RWPE2 (cell line): ENCODE measurements at regions not wholly inside any gene's neighbourhood (a gene's known extent, or its start where the extent isn't known, plus 50 kb on each side); places are given as distances from the start of the nearest gene placed in this dataset.

ENCODE experiments used
- ATAC-seq: fragments of 200-7000 bp; cut with Tn5 transposase; 3 replicates; pipeline ENCODE4 v1.9.1; 2021; ENCODE audit warnings: low read depth
- DNase-seq: peaks from one replicate; pipeline ENCODE4 v3.0.0-alpha.2; 2020; ENCODE audit warnings: low spot score
- H3K27ac ChIP-seq: fragments of 450-650 bp; 2 replicates; pipeline ENCODE4 v1.5.1; 2017; ENCODE audit warnings: mild to moderate bottlenecking; ENCODE audit not compliant: poor library complexity, severe bottlenecking
- H3K27me3 ChIP-seq: fragments of 250-450 bp; sonication (Bioruptor Pico); 2 replicates; pipeline ENCODE4 v1.5.1; 2021; ENCODE audit warnings: mild to moderate bottlenecking, moderate library complexity; ENCODE audit not compliant: insufficient read depth, poor library complexity, severe bottlenecking
- H3K36me3 ChIP-seq: fragments of 250-450 bp; sonication (Bioruptor Pico); 2 replicates; pipeline ENCODE4 v1.5.1; 2020; ENCODE audit warnings: low read depth, mild to moderate bottlenecking, moderate library complexity
- H3K4me1 ChIP-seq: fragments of 250-450 bp; sonication (Bioruptor Pico); 2 replicates; pipeline ENCODE4 v1.5.1; 2021; ENCODE audit warnings: mild to moderate bottlenecking, moderate library complexity; ENCODE audit not compliant: insufficient read depth, poor library complexity, severe bottlenecking
- H3K4me3 ChIP-seq: fragments of 250-450 bp; sonication (Bioruptor Pico); 2 replicates; pipeline ENCODE4 v1.5.1; 2021; ENCODE audit warnings: mild to moderate bottlenecking, moderate library complexity; ENCODE audit not compliant: severe bottlenecking
- H3K9me3 ChIP-seq: fragments of 250-450 bp; sonication (Bioruptor Pico); 2 replicates; pipeline ENCODE4 v1.5.1; 2021; ENCODE audit warnings: mild to moderate bottlenecking, moderate library complexity; ENCODE audit not compliant: severe bottlenecking
- CTCF ChIP-seq: fragments of 450-650 bp; IDR thresholded peaks from one replicate; pipeline ENCODE4 v1.5.1; 2017; ENCODE audit warnings: mild to moderate bottlenecking, moderate library complexity; ENCODE audit not compliant: poor library complexity, severe bottlenecking

- no peak overlapping the region for H3K27ac ChIP-seq
- H3K4me3 ChIP-seq: no peak overlapping the region
- no peaks in the 10 kb centered on the region for H3K27me3 ChIP-seq
- DNase-seq: no peak
- H3K4me1 ChIP-seq: no peaks in the 10 kb centered on the region
- no peaks in the 10 kb centered on the region for H3K36me3 ChIP-seq
- no peak for TF ChIP-seq CTCF
- no peaks in the 10 kb centered on the region for H3K9me3 ChIP-seq
- no peak for ATAC-seq
Measured at GRCh38 chr9:17021387-17021970, 113.4 kb upstream of the CNTLN start.

GRCh38 chr9:17019398-17019797 lies 115.4 kb upstream of the CNTLN start:
- Histone ChIP-seq H3K4me3 (no peak overlapping the region), H3K9me3 (no peaks in the 10 kb centered on the region), H3K4me1 (no peaks in the 10 kb centered on the region), H3K27ac (no peak overlapping the region), H3K36me3 (no peaks in the 10 kb centered on the region), H3K27me3 (no peaks in the 10 kb centered on the region)
- no peak for DNase-seq
- no peak for ATAC-seq
- no peak for TF ChIP-seq CTCF

DNA sequence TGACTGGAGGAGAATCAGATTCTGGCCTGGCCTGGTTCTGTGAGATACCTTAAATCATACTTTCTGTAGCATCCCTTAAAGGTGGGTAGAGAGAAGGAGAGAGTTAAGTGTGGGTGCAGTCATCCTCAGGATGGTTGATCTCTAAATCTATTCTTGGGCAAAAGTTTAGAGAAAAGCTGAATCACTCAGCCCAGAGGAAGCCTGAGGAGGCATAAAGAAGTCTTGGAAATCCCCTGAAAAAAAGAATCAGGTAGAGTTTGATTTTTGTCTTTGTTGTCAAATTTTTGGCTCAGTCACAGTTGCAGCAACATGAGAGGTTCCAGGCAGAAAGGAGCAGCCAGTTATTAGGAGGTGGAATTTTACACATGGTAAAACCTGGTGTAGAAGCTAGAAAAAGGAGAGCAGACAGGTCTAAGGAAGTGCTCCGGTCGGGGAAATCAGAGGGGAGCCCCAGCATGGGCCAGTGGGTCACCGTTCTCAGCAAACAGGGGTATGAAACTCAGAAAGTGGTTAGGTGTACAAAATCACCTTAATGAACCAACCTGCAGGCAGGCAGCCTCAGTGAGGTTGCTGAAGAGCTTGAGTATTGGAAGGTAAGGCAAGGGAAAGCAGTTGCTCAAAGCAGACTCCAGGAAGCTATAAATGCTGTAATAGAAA lies 116.2 kb upstream of the CNTLN start:
- no peak overlapping the region for H3K27ac ChIP-seq

DNA sequence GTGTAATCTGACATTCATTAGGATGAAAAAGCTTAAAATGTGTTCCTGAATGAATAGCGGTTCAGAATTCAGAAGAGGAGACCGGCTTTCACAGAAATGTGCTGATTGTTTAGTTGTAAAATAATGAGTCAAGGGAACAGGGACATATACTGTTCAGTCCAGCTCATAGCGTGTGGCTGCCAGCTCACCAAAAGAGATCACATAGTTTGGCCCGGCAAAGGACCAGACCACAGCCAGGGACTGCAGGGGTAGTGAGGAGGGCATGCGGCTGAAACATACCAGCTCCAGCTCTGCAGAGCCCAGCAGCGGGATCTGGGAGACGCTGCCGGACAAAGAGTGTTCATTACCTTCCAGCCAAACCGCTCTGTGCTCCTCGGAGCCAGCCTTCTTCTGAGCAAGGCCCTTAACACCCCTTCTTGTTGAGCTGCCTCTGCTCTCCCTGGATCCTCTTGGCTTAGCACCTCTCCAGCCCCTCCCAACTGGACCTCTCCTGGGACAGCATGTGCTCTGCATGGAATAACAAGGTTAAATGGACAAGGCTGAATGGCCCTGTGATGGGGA lies 116.8 kb upstream of the CNTLN start:
- no peak for TF ChIP-seq CTCF
- Histone ChIP-seq H3K27ac (no peak overlapping the region), H3K4me3 (no peak overlapping the region), H3K9me3 (no peaks in the 10 kb centered on the region), H3K36me3 (no peaks in the 10 kb centered on the region), H3K27me3 (no peaks in the 10 kb centered on the region), H3K4me1 (no peaks in the 10 kb centered on the region)
- DNase-seq (no peak), ATAC-seq (no peak)

More for the DNA sequence above, 116.2 kb upstream of the CNTLN start:
- no peak for TF ChIP-seq CTCF
- Histone ChIP-seq H3K9me3 (no peaks in the 10 kb centered on the region), H3K36me3 (no peaks in the 10 kb centered on the region), H3K4me3 (no peak overlapping the region), H3K4me1 (no peaks in the 10 kb centered on the region), H3K27me3 (no peaks in the 10 kb centered on the region)
- ATAC-seq (no peak), DNase-seq (no peak)

GRCh38 chr9:17013891-17014290 lies 120.9 kb upstream of the CNTLN start:
- no peak overlapping the region for H3K4me3 ChIP-seq
- H3K9me3 ChIP-seq: no peaks in the 10 kb centered on the region
- TF ChIP-seq CTCF: no peak
- H3K36me3 ChIP-seq: no peaks in the 10 kb centered on the region
- H3K27me3 ChIP-seq: no peaks in the 10 kb centered on the region
- H3K27ac ChIP-seq: no peak overlapping the region
- ATAC-seq (no peak), DNase-seq (no peak)
- no peaks in the 10 kb centered on the region for H3K4me1 ChIP-seq
